Astrocyte of the spinal cord (primary cell): ENCODE measurements at regions not wholly inside any gene's neighbourhood (a gene's known extent, or its start where the extent isn't known, plus 50 kb on each side); places are given as distances from the start of the nearest gene placed in this dataset.

Experiments used
- DNase-seq: peaks from one replicate; pipeline ENCODE4 v3.0.0; 2011; ENCODE audit warnings: low read depth, low spot score
- H3K4me3 ChIP-seq: 2 replicates; pipeline ENCODE4 v1.5.1; 2011; ENCODE audit warnings: low read depth, mild to moderate bottlenecking, low read length, moderate library complexity
- CTCF ChIP-seq: IDR thresholded peaks from 2 replicates; pipeline ENCODE4 v1.5.1; 2012; ENCODE audit warnings: low read depth, mild to moderate bottlenecking, low read length, inconsistent platforms
- in situ Hi-C: cut with HindIII; loops from 2 replicates; pipeline ENCODE4 v1.10.0; 2017; ENCODE audit warnings: low sequenced_read_pairs

DNA sequence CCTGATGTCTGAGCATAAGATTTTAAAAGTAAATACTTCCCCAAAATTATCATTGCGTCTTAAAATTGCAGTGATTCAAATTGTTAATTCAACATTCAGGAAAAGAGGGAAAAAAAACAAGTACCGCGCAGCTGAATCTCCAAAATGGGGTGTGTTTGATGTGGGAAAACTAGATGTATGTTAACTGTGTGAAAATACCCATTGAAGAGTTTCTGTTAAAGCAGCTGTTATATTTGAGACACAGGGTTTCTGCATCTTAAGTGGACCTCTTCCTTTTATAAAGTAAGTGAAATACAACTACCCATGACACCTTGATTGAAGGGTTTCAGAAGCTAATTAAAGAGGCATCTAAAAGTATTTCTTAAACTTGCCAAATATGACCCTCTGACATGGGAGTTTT is 1186.1 kb downstream of the NLGN4X start:
- TF ChIP-seq CTCF: no peak
- DNase-seq: no peak
- in situ Hi-C loops: no loop called here
- no peak overlapping the region for H3K4me3 ChIP-seq

DNA sequence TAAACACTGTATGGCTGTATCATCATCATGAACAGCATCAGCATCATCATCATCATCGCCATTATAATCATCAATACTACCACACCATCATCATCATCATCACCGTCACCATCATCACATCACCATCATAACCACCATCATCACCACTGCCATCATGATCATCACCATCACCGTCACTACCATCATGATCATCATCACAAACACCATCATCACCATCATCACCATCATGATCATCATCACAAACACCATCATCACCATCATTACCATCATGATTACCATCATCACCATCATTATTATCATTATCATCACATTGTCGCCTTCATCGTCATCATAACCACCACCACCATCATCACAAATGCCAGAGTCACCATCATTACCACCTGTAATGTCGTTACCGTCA is 1196.9 kb downstream of the NLGN4X start:
- DNase-seq: no peak
- no peak overlapping the region for H3K4me3 ChIP-seq
- in situ Hi-C loops: no loop called here
- TF ChIP-seq CTCF: no peak

DNA sequence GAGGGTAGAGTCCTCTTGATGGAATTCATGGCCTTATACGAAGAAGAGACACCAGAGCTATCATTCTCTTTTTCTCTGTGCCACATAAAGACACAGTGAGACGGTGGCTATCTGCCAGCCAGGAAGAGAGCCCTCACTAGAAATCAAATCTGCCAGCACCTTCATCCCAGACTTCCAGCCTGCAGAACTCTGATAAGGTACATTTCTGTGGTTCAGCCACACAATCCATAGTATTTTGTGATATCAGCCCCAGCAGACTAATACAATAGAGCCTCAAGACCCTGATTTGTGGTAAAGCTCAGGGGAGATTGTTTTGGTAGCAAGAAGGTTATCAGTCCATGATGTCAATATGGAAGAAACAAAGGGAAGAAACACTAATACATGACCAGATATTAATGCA is 1213.2 kb downstream of the NLGN4X start:
- TF ChIP-seq CTCF: no peak
- no peak overlapping the region for H3K4me3 ChIP-seq
- no peak for DNase-seq
- in situ Hi-C loops: no loop called here

- in situ Hi-C loops: no loop called here
- DNase-seq: no peak
- TF ChIP-seq CTCF: no peak
- H3K4me3 ChIP-seq: no peak overlapping the region
These were observed 1233.8 kb downstream of the NLGN4X start for GRCh38 chrX:4994855-4995254.

GRCh38 chrX:4978613-4979012 is 1250.1 kb downstream of the NLGN4X start:
- DNase-seq: no peak
- H3K4me3 ChIP-seq: no peak overlapping the region
- in situ Hi-C loops: no loop called here
- no peak for TF ChIP-seq CTCF

DNA sequence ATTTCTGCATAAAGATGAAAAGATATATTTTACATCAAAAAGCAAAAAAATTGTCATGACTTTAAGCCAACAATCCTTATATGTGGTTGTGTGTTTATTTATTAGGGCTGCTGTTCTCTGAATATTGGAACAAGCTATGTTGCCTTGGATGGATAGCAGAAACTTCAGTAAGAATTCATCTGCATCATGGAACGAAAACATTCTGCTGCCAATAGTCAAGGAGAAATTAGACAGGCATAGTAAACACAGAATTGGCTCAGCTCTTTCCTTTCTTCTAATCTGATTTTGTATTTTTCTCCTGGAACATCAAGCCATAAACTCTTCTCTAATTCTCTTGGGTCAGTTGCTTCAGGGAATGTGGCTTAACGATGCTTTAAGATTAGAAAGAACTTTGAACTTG is 1257.0 kb downstream of the NLGN4X start:
- no peak for TF ChIP-seq CTCF
- no peak overlapping the region for H3K4me3 ChIP-seq
- DNase-seq: no peak
- in situ Hi-C loops: no loop called here

DNA sequence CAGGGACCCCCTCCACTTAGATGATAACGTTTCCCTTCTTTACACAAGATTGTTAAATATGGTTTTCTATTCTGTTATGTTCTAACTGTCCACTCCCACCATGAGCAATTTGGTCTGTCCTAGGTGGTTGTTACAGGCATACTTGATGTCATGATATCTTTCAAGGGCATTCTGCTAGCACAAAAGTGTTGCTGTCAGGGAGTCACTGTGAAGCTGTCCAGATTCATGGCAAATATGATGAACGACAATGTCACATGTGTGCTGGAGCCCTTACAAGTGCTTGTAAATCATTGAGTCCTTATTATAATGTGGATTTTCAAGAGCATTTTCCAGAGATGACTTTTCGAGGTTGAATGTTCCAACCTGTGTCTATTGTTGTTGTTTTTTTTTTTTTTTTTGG is 1250.7 kb upstream of the PRKX start:
- in situ Hi-C loops: no loop called here
- H3K4me3 ChIP-seq: no peak overlapping the region
- no peak for TF ChIP-seq CTCF
- no peak for DNase-seq
